ENCODE measurements at regions not wholly inside any gene's neighbourhood (a gene's known extent, or its start where the extent isn't known, plus 50 kb on each side); places are given as distances from the start of the nearest gene placed in this dataset.

DNA sequence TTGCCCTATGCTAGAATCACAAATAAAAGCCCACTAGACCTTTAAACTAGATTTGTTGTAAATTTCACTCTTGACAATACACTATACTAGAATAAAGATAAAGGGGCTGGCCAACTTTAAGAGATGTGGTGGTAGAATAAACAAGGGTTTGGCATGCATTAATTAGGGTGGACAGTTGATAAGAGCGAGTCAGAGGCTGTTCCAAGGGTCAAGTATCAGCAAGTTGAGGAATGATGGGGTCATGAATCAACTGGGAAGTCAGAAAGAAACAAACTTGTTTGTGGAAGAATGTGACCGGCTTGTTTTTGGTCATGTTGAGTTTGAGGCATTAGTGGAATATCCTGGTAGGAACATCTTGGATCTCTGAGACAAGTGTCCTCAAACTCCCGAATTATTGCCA is 398.3 kb upstream of the TNP1 start:
- WGBS (ENCODE audit: insufficient coverage, insufficient replicate concordance, low lambda C conversion rate, missing lambda C conversion rate): 24% methylated on average over 3 of the region's 3 CpGs
- Histone ChIP-seq H3K79me2 (ENCODE audit: control insufficient read depth, insufficient read depth, low read length) (no peaks in the 10 kb centered on the region), H3K27ac (ENCODE audit: control insufficient read depth, insufficient read depth) (no peak overlapping the region), H3K4me1 (ENCODE audit: control insufficient read depth, insufficient read depth, low read length) (no peaks in the 10 kb centered on the region), H2AFZ (ENCODE audit: control insufficient read depth, low read depth, low read length) (no peak overlapping the region), H3K4me3 (no peak overlapping the region), H3K4me2 (ENCODE audit: control insufficient read depth, insufficient read depth) (no peak overlapping the region), H3K36me3 (ENCODE audit: control insufficient read depth in 2 of 2, insufficient read depth in 2 of 2, low read length in 1 of 2) (no peaks in the 10 kb centered on the region), H4K20me1 (ENCODE audit: control insufficient read depth, insufficient read depth) (no peaks in the 10 kb centered on the region), H3K27me3 (replicated peaks in 1 of 2; ENCODE audit: control insufficient read depth in 2 of 2, insufficient read depth in 2 of 2, low read length in 1 of 2) (no peaks in the 10 kb centered on the region), H3K9me3 (replicated peaks; ENCODE audit: control insufficient read depth, insufficient read depth, low read length) (no peaks in the 10 kb centered on the region; the same call in 2 of the 3 replicates), H3K9ac (ENCODE audit: control insufficient read depth, insufficient read depth, low read length) (no peak overlapping the region)
- ChIA-PET POLR2A (no interaction called here), SMC1A (ENCODE audit: uncharacterized antibody, unreplicated experiment) (no interaction called here), RAD21 (ENCODE audit: unreplicated experiment) (no interaction called here), CTCF (no interaction called here)
- no TSS peak for BruUV-seq (replicated peaks)
- intact Hi-C loops (cut with micrococcal nuclease; ENCODE audit: unreplicated experiment): no loop called here
- ATAC-seq: no peak
- no peak for FAIRE-seq
- no peak for DNase-seq (ENCODE audit: low read depth, low spot score)
- TF ChIP-seq PAX5 (IDR thresholded peaks at IDR 0.05; ENCODE audit: borderline replicate concordance, low read depth, low read length) (no peak), MXI1 (IDR thresholded peaks at IDR 0.05; ENCODE audit: low read depth, low read length) (no peak), POLR2AphosphoS5 (IDR thresholded peaks at IDR 0.05; ENCODE audit: low read length) (no peak), ZNF207 (IDR thresholded peaks at IDR 0.05; ENCODE audit: borderline replicate concordance) (no peak), JUNB (IDR thresholded peaks at IDR 0.05) (no peak), SREBF2 (IDR thresholded peaks at IDR 0.05; ENCODE audit: low read length) (no peak), JUND (IDR thresholded peaks at IDR 0.05; ENCODE audit: low read depth, low read length) (no peak), BCL11A (IDR thresholded peaks at IDR 0.05; ENCODE audit: low read depth, low read length) (no peak), TCF3 (IDR thresholded peaks at IDR 0.05; ENCODE audit: borderline replicate concordance, insufficient read depth, low read depth, low read length) (no peak), SMC3 (IDR thresholded peaks at IDR 0.05; ENCODE audit: borderline replicate concordance, low read length) (no peak)
- TF ChIP-seq, protein P1, sequence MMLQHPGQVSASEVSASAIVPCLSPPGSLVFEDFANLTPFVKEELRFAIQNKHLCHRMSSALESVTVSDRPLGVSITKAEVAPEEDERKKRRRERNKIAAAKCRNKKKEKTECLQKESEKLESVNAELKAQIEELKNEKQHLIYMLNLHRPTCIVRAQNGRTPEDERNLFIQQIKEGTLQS (IDR thresholded peaks at IDR 0.05; ENCODE audit: borderline replicate concordance, extremely low read depth, low read depth, low read length): no peak
- TF ChIP-seq, protein P2, sequence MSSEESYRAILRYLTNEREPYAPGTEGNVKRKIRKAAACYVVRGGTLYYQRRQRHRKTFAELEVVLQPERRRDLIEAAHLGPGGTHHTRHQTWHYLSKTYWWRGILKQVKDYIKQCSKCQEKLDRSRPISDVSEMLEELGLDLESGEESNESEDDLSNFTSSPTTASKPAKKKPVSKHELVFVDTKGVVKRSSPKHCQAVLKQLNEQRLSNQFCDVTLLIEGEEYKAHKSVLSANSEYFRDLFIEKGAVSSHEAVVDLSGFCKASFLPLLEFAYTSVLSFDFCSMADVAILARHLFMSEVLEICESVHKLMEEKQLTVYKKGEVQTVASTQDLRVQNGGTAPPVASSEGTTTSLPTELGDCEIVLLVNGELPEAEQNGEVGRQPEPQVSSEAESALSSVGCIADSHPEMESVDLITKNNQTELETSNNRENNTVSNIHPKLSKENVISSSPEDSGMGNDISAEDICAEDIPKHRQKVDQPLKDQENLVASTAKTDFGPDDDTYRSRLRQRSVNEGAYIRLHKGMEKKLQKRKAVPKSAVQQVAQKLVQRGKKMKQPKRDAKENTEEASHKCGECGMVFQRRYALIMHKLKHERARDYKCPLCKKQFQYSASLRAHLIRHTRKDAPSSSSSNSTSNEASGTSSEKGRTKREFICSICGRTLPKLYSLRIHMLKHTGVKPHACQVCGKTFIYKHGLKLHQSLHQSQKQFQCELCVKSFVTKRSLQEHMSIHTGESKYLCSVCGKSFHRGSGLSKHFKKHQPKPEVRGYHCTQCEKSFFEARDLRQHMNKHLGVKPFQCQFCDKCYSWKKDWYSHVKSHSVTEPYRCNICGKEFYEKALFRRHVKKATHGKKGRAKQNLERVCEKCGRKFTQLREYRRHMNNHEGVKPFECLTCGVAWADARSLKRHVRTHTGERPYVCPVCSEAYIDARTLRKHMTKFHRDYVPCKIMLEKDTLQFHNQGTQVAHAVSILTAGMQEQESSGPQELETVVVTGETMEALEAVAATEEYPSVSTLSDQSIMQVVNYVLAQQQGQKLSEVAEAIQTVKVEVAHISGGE (CRISPR knock-in tag; IDR thresholded peaks at IDR 0.05): no peak
- TF ChIP-seq, protein P3, sequence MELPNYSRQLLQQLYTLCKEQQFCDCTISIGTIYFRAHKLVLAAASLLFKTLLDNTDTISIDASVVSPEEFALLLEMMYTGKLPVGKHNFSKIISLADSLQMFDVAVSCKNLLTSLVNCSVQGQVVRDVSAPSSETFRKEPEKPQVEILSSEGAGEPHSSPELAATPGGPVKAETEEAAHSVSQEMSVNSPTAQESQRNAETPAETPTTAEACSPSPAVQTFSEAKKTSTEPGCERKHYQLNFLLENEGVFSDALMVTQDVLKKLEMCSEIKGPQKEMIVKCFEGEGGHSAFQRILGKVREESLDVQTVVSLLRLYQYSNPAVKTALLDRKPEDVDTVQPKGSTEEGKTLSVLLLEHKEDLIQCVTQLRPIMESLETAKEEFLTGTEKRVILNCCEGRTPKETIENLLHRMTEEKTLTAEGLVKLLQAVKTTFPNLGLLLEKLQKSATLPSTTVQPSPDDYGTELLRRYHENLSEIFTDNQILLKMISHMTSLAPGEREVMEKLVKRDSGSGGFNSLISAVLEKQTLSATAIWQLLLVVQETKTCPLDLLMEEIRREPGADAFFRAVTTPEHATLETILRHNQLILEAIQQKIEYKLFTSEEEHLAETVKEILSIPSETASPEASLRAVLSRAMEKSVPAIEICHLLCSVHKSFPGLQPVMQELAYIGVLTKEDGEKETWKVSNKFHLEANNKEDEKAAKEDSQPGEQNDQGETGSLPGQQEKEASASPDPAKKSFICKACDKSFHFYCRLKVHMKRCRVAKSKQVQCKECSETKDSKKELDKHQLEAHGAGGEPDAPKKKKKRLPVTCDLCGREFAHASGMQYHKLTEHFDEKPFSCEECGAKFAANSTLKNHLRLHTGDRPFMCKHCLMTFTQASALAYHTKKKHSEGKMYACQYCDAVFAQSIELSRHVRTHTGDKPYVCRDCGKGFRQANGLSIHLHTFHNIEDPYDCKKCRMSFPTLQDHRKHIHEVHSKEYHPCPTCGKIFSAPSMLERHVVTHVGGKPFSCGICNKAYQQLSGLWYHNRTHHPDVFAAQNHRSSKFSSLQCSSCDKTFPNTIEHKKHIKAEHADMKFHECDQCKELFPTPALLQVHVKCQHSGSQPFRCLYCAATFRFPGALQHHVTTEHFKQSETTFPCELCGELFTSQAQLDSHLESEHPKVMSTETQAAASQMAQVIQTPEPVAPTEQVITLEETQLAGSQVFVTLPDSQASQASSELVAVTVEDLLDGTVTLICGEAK (IDR thresholded peaks at IDR 0.05; ENCODE audit: borderline replicate concordance): no peak
- in situ Hi-C loops (cut with MboI): no loop called here

All from GM12878 (cell line).